SU-DHL-6 (cell line): ENCODE measurements at regions not wholly inside any gene's neighbourhood (a gene's known extent, or its start where the extent isn't known, plus 50 kb on each side); places are given as distances from the start of the nearest gene placed in this dataset.

Experiments used
- CTCF ChIP-seq: fragments of 200-600 bp; sonication (generic); IDR thresholded peaks from one replicate; pipeline ENCODE4 v1.5.1; 2017; ENCODE audit warnings: antibody characterized with exemption, mild to moderate bottlenecking, low read length, moderate library complexity; ENCODE audit not compliant: insufficient read depth, poor library complexity, severe bottlenecking
- EZH2phosphoT487 ChIP-seq: fragments of 200-600 bp; sonication (generic), shearing (Covaris generic); conservative IDR thresholded peaks from 2 replicates; pipeline ENCODE4 v1.6.1; 2018; ENCODE audit warnings: mild to moderate bottlenecking, antibody characterized with exemption, low read length, moderate library complexity, mixed read lengths

- no peak for TF ChIP-seq CTCF
- TF ChIP-seq EZH2phosphoT487: no peak
These were observed 94.8 kb upstream of the USP24 start for GRCh38 chr1:55309786-55310504.
